A549 (cell line): ENCODE measurements at regions not wholly inside any gene's neighbourhood (a gene's known extent, or its start where the extent isn't known, plus 50 kb on each side); places are given as distances from the start of the nearest gene placed in this dataset.

ENCODE experiments used
- ATAC-seq, 2 experiments: fragments of 200-7000 bp in 1 of 2; fragments of >200 bp in 1 of 2; cut with Nextera tagmentation in 1 of 2; cut with Tn5 transposase in 1 of 2; 3 replicates each; pipeline versions ENCODE4 v1.8.0 to v1.9.1; 2018 to 2020; ENCODE audit warnings: mild to moderate bottlenecking in 1 of 2, moderate library complexity in 1 of 2
- CTCF ChIA-PET: fragments of 300-600 bp; sonication (Branson Sonifier 250); formaldehyde crosslinking; extraction: SDS; loops from one replicate; lab custom pipeline; 2021; ENCODE audit warnings: antibody characterized with exemption, inconsistent platforms; lab: Yijun Ruan, JAX
- POLR2A ChIA-PET: fragments of 350-600 bp; formaldehyde crosslinking; extraction: SDS; loops from one replicate; lab custom pipeline; 2021; ENCODE audit warnings: antibody characterized with exemption, inconsistent platforms; lab: Yijun Ruan, JAX
- DNase-seq, 2 experiments: peaks; one replicate each; pipeline versions ENCODE4 v3.0.0 to v3.0.0-alpha.2; 2011 to 2016; ENCODE audit warnings: low read depth in 1 of 2, low spot score in 1 of 2
- FAIRE-seq: peaks from 2 replicates; lab custom pipeline; 2011; peaks lifted over from hg19 to GRCh38; lab: Jason Lieb, UNC
- H3K27ac ChIP-seq, 2 experiments: fragments of >200 bp; sonication (Bioruptor Twin); formaldehyde crosslinking; 3 replicates each; pipeline ENCODE4 v1.5.1; 2016 to 2017
- H3K4me1 ChIP-seq: fragments of >200 bp; sonication (Bioruptor Twin); formaldehyde crosslinking; 3 replicates; pipeline ENCODE4 v1.6.1; 2016
- H3K4me2 ChIP-seq: fragments of >200 bp; sonication (Bioruptor Twin); formaldehyde crosslinking; 3 replicates; pipeline ENCODE4 v1.6.1; 2016
- H3K4me3 ChIP-seq: fragments of >200 bp; sonication (Bioruptor Twin); formaldehyde crosslinking; 3 replicates; pipeline ENCODE4 v1.5.1; 2016
- H3K9me3 ChIP-seq: fragments of >200 bp; sonication (Bioruptor Twin); formaldehyde crosslinking; 3 replicates; pipeline ENCODE4 v1.6.1; 2016
- BCL3 ChIP-seq: fragments of >200 bp; sonication (Bioruptor Twin); formaldehyde crosslinking; IDR thresholded peaks from 3 replicates; pipeline ENCODE4 v1.6.1; 2016
- BHLHE40 ChIP-seq: IDR thresholded peaks from 2 replicates; pipeline ENCODE4 v1.6.1; 2012; ENCODE audit warnings: low read depth, low read length, inconsistent platforms
- CEBPB ChIP-seq, 2 experiments: fragments of >200 bp in 1 of 2; sonication (Bioruptor Twin) in 1 of 2; formaldehyde crosslinking in 1 of 2; IDR thresholded peaks; 2 replicates each; pipeline ENCODE4 v1.6.1; 2012 to 2016
- CHD2 ChIP-seq: fragments of 150-350 bp; IDR thresholded peaks from 2 replicates; pipeline ENCODE4 v1.6.1; 2014; ENCODE audit warnings: low read length; ENCODE audit not compliant: partially characterized antibody
- CHD4 ChIP-seq: fragments of 200-600 bp; sonication (generic); IDR thresholded peaks from 2 replicates; pipeline ENCODE4 v1.6.1; 2016; ENCODE audit warnings: antibody characterized with exemption, mild to moderate bottlenecking, borderline replicate concordance
- EHF ChIP-seq: fragments of 250-450 bp; sonication (Bioruptor Pico); IDR thresholded peaks from 2 replicates; pipeline ENCODE4 v1.5.0; 2020; ENCODE audit warnings: mild to moderate bottlenecking
- ELK1 ChIP-seq: fragments of 150-350 bp; IDR thresholded peaks from 2 replicates; pipeline ENCODE4 v1.6.1; 2014; ENCODE audit warnings: low read depth, mild to moderate bottlenecking, low read length
- EP300 ChIP-seq, 2 experiments: fragments of >200 bp; sonication (Bioruptor Twin); formaldehyde crosslinking; IDR thresholded peaks; 2 replicates in 1 of 2; 3 replicates in 1 of 2; pipeline ENCODE4 v1.6.1; 2016 to 2017
- FOSB ChIP-seq: fragments of 250-450 bp; sonication (Bioruptor Pico); IDR thresholded peaks from 2 replicates; pipeline ENCODE4 v1.5.0; 2020; ENCODE audit warnings: mild to moderate bottlenecking, moderate library complexity
- FOXS1 ChIP-seq: fragments of 250-450 bp; sonication (Bioruptor Pico); IDR thresholded peaks from 2 replicates; pipeline ENCODE4 v1.5.0; 2020; ENCODE audit warnings: mild to moderate bottlenecking, moderate library complexity
- HEYL ChIP-seq: fragments of 250-450 bp; sonication (Bioruptor Pico); IDR thresholded peaks from 2 replicates; pipeline ENCODE4 v1.8.0; 2021; ENCODE audit warnings: mild to moderate bottlenecking, moderate library complexity
- HMGXB4 ChIP-seq: fragments of 250-450 bp; sonication (Bioruptor Pico); IDR thresholded peaks from 2 replicates; pipeline ENCODE4 v1.5.0; 2021; ENCODE audit warnings: mild to moderate bottlenecking, moderate library complexity, borderline replicate concordance
- HOXA7 ChIP-seq: fragments of 250-450 bp; sonication (Bioruptor Pico); IDR thresholded peaks from 2 replicates; pipeline ENCODE4 v1.5.0; 2020; ENCODE audit warnings: mild to moderate bottlenecking, moderate library complexity
- HOXB5 ChIP-seq: fragments of 250-450 bp; sonication (Bioruptor Pico); IDR thresholded peaks from 2 replicates; pipeline ENCODE4 v1.5.0; 2020; ENCODE audit warnings: mild to moderate bottlenecking, moderate library complexity
- KDM5A ChIP-seq: fragments of 200-600 bp; sonication (generic); IDR thresholded peaks from 2 replicates; pipeline ENCODE4 v1.6.1; 2016; ENCODE audit warnings: antibody characterized with exemption, mild to moderate bottlenecking
- MAFK ChIP-seq: fragments of 450-650 bp; IDR thresholded peaks from 2 replicates; pipeline ENCODE4 v1.6.1; 2014; ENCODE audit not compliant: partially characterized antibody
- MAX ChIP-seq: IDR thresholded peaks from 2 replicates; pipeline ENCODE4 v1.6.1; 2012
- MAZ ChIP-seq: fragments of 150-350 bp; IDR thresholded peaks from 2 replicates; pipeline ENCODE4 v1.6.1; 2014; ENCODE audit warnings: antibody characterized with exemption, low read depth, low read length, borderline replicate concordance
- NFE2L2 ChIP-seq: fragments of 150-350 bp; conservative IDR thresholded peaks from 2 replicates; pipeline ENCODE4 v1.6.1; 2014; ENCODE audit warnings: low read length
- NPAS2 ChIP-seq: fragments of 250-450 bp; sonication (Bioruptor Pico); IDR thresholded peaks from 2 replicates; pipeline ENCODE4 v1.8.0; 2022; ENCODE audit warnings: mild to moderate bottlenecking, moderate library complexity, borderline replicate concordance
- PHF8 ChIP-seq: fragments of 200-600 bp; sonication (generic); IDR thresholded peaks from 2 replicates; pipeline ENCODE4 v1.6.1; 2016; ENCODE audit warnings: low read depth, mild to moderate bottlenecking, antibody characterized with exemption, moderate library complexity, borderline replicate concordance
- POLR2A ChIP-seq: IDR thresholded peaks from 2 replicates; pipeline ENCODE4 v1.6.1; 2012; ENCODE audit warnings: mild to moderate bottlenecking, low read length
- RNF2 ChIP-seq: fragments of 200-600 bp; sonication (generic); IDR thresholded peaks from 2 replicates; pipeline ENCODE4 v1.6.1; 2016; ENCODE audit warnings: low read depth, mild to moderate bottlenecking, antibody characterized with exemption, moderate library complexity, borderline replicate concordance
- SMC3 ChIP-seq: fragments of >200 bp; sonication (Bioruptor Twin); formaldehyde crosslinking; IDR thresholded peaks from 3 replicates; pipeline ENCODE4 v1.6.1; 2018; ENCODE audit warnings: inconsistent platforms
- SREBF2 ChIP-seq: fragments of 450-650 bp; IDR thresholded peaks from 2 replicates; pipeline ENCODE4 v1.6.1; 2014; ENCODE audit warnings: mild to moderate bottlenecking, moderate library complexity
- ZC3H11A ChIP-seq: fragments of 450-650 bp; IDR thresholded peaks from 2 replicates; pipeline ENCODE4 v1.6.1; 2014; ENCODE audit warnings: antibody characterized with exemption, mild to moderate bottlenecking
- WGBS: methylation state at CpG from one replicate; pipeline ENCODE4 v1.1.6; 2017; ENCODE audit errors: missing lambda C conversion rate; 5-methylcytosine and 5-hydroxymethylcytosine counted together

GRCh38 chr5:2008851-2009629, 126.3 kb upstream of the IRX4 start (continued):
- TF ChIP-seq ELK1 (no peak), BHLHE40 (no peak), EP300 (IDR thresholded peaks at IDR 0.05) (no peak), SMC3 (no peak), HOXA7 (CRISPR knock-in tag) (no peak)

GRCh38 chr5:2007878-2008501, 125.3 kb upstream of the IRX4 start:
- FAIRE-seq (no peak), DNase-seq (no peak), ATAC-seq (peak in 1 of 2 experiments; percentile 26; a peak in 3 of 6 replicates)
- POLR2A ChIA-PET, result no interaction called here
- CTCF ChIA-PET, result no interaction called here
- 25% methylated on average over 33 of the region's 35 CpGs for WGBS
- Histone ChIP-seq H3K4me1 (no peaks in the 10 kb centered on the region), H3K4me2 (no peak overlapping the region), H3K9me3 (no peaks in the 10 kb centered on the region), H3K4me3 (no peak overlapping the region), H3K27ac (no peak overlapping the region)
- no peak for TF ChIP-seq CEBPB (IDR thresholded peaks at IDR 0.05)
- no peak for TF ChIP-seq FOXS1 (CRISPR knock-in tag)
- TF ChIP-seq FOSB (CRISPR knock-in tag), result no peak
- no peak for TF ChIP-seq BCL3
- TF ChIP-seq BHLHE40, result no peak
- no peak for TF ChIP-seq RNF2
- TF ChIP-seq POLR2A, result no peak
- TF ChIP-seq HMGXB4 (CRISPR knock-in tag), result no peak
- TF ChIP-seq EP300 (IDR thresholded peaks at IDR 0.05), result no peak
- no peak for TF ChIP-seq HEYL (CRISPR knock-in tag)
- no peak for TF ChIP-seq CHD2
- no peak for TF ChIP-seq HOXB5
- TF ChIP-seq MAFK, result no peak

- FAIRE-seq, result no peak
- no peak overlapping the region for H3K4me2 ChIP-seq
Measured at GRCh38 chr5:2007496-2007877, 124.8 kb upstream of the IRX4 start.

More at GRCh38 chr5:2007496-2007877, 124.8 kb upstream of the IRX4 start:
- Histone ChIP-seq H3K9me3 (no peaks in the 10 kb centered on the region), H3K4me1 (no peaks in the 10 kb centered on the region), H3K27ac (no peak overlapping the region), H3K4me3 (no peak overlapping the region)
- ATAC-seq (peak in 1 of 2 experiments; percentile 24; a peak in 1 of 6 replicates), DNase-seq (no peak)
- no peak for TF ChIP-seq PHF8
- TF ChIP-seq EP300 (IDR thresholded peaks at IDR 0.05), result no peak
- no peak for TF ChIP-seq NPAS2 (CRISPR knock-in tag)
- no peak for TF ChIP-seq KDM5A
- no peak for TF ChIP-seq CHD4
- no peak for TF ChIP-seq RNF2
- TF ChIP-seq ZC3H11A, result no peak
- no peak for TF ChIP-seq CHD2
- no peak for TF ChIP-seq MAX
- TF ChIP-seq NFE2L2, result no peak
- no peak for TF ChIP-seq EHF
- TF ChIP-seq SREBF2, result no peak
- no peak for TF ChIP-seq MAZ
- TF ChIP-seq HEYL (CRISPR knock-in tag), result no peak
- no peak for TF ChIP-seq HOXA7 (CRISPR knock-in tag)
- TF ChIP-seq, all 56 proteins: peak for 0
- WGBS, result 40% methylated on average over 8 of the region's 24 CpGs
- ChIA-PET CTCF (no interaction called here), POLR2A (no interaction called here)
